Lung microvascular endothelial cell (primary cell): ENCODE measurements at regions not wholly inside any gene's neighbourhood (a gene's known extent, or its start where the extent isn't known, plus 50 kb on each side); places are given as distances from the start of the nearest gene placed in this dataset.

Experiments used
- DNase-seq, 2 donors: peaks; one replicate each; pipeline versions ENCODE4 v3.0.0 to v3.0.0-alpha.2; 2010; ENCODE audit warnings: low read depth in 2 of 2

DNA sequence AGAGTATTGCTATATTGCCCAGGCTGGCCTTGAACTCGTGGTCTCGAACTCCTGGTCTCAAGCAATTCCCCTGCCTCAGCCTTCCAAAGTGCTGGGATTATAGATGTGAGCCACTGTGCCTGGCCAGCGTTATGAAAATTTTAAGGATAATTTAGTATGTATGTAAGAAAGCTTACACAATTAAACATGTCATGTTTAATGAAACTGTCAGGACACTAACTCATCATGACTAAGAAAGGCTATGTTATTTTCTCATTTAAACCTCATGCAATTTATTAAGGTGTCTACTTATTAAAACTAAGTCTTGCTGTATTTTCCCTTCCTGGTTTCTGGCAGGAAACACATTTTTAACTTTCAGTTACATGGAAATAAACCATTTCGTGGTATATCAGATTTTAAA, 106.8 kb upstream of the ATP10A start:
- no peak for DNase-seq

GRCh38 chr15:25967116-25967515, 104.0 kb upstream of the ATP10A start:
- no peak for DNase-seq

- no peak for DNase-seq
These were observed 102.2 kb upstream of the ATP10A start for GRCh38 chr15:25965326-25965725.

GRCh38 chr15:25960273-25960672, 97.1 kb upstream of the ATP10A start:
- no peak for DNase-seq

DNA sequence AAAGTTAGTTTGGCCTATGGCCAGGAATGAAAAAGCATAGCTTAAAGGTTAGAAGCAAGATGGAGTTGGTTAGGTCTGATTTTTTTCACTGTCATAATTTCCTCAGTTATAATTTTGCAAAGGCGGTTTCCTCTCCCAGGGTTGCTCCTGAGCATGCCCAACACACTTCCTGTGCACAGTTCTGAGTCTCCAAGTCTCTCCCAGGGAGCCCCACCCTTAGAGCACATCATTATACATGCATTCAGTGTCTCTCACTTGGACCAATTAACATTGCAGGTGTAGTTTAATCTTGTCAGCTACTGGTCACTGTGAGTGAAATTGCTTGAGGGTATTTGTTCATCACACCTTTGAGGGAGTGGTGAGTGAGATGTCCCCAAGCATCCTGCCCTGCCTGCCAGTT, 96.0 kb upstream of the ATP10A start:
- DNase-seq = no peak

- no peak for DNase-seq
These were observed 92.5 kb upstream of the ATP10A start for GRCh38 chr15:25955628-25956027.

GRCh38 chr15:25954398-25954797, 91.3 kb upstream of the ATP10A start:
- no peak for DNase-seq

- DNase-seq = no peak
These were observed 86.9 kb upstream of the ATP10A start for GRCh38 chr15:25950014-25950413.

GRCh38 chr15:25947323-25948314, 84.5 kb upstream of the ATP10A start:
- DNase-seq = no peak

- no peak for DNase-seq
These were observed 83.2 kb upstream of the ATP10A start for GRCh38 chr15:25946241-25946805.

DNA sequence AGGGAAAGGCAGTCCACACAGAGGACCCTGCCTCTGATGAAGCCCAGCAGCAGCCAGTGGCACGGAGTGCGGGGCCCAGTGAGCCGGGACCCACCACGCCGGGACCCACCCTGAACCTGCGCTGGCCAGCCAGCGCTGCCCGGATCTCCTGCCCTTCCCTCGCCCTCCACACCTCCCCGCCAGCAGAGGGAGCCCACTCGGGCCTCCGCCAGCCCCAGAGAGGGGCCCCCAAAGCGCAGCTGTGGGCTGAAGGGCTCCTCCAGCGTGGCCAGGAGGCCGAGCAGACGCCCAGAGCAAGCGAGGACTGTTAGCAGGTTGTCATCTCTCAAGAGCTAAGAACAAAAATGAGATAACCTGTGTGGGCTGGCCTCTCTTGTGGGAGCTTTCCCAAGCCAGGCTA, 81.3 kb upstream of the ATP10A start:
- no peak for DNase-seq

DNA sequence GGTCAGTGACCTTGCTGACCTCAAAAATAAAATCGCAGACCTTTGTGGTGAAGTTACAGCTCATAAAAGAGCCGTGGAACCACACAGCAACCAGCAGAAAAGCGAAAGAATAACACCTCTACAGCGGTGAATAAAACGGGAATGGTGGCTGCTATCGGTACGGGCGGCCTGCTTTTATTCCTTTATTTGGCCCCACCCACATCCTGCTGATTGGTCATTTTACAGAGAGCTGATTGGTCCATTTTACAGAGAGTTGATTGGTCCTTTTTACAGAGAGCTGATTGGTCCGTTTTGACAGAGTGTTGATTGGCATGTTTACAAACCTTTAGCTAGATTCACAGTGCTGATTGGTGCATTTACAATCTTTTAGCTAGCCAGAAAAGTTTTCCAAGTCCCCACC, 80.7 kb upstream of the ATP10A start:
- no peak for DNase-seq

DNA sequence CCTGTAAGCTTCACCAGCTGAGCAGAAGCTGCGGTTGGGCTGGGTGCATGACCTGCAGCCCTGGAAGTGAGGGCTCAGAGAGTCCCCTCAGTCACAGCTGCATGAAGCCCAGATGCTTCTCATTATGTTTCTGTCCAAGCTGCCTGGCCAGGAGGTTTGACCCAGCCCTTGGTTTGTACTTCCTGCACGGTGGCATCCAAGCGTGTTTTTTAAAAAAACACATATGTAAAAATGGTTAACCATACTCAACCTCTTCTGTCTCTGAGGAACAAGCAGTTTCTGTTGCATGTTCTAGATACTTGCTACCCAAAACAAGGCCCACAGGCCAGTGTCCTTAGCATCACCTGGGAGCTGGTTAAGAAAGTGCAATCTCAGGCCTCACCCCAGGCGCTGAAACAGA, 76.0 kb upstream of the ATP10A start:
- no peak for DNase-seq

DNA sequence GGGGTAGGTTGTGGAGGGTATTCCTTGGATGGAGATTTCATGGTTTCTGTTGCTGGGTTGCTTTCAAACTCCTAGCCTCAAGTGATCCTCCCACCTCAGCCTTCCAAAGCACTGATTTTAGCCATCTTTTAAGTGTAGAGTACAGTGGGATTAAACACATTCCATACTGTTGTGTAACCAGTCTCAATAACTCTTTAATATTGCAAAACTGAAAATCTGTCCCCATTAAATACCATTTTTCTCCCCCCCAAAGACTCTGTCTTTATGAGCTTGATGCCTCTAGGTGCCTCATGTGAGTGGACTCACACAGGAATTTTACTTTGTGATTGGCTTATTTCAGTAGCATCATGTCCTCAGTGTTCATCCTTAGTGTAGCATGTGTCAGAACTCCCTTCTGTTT, 74.7 kb upstream of the ATP10A start:
- no peak for DNase-seq

DNA sequence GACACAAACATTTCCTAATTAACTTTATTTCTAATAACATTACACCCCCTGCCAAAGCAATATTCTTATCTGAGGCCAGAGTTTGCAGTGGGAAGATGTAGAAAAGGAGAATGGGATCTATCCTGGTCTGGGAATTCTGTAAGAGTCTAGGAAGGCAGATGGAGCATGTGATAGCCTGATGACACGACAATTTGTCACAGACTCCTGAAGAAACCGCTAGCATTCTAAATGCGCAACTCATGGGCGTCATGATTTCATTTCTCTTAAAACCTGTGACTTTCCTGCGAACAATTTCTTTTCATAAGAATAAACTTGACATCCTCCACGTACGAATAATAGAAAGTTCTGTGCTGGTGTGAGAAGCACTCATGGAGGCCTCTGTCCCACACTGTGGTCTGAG, 72.9 kb upstream of the ATP10A start:
- no peak for DNase-seq

DNA sequence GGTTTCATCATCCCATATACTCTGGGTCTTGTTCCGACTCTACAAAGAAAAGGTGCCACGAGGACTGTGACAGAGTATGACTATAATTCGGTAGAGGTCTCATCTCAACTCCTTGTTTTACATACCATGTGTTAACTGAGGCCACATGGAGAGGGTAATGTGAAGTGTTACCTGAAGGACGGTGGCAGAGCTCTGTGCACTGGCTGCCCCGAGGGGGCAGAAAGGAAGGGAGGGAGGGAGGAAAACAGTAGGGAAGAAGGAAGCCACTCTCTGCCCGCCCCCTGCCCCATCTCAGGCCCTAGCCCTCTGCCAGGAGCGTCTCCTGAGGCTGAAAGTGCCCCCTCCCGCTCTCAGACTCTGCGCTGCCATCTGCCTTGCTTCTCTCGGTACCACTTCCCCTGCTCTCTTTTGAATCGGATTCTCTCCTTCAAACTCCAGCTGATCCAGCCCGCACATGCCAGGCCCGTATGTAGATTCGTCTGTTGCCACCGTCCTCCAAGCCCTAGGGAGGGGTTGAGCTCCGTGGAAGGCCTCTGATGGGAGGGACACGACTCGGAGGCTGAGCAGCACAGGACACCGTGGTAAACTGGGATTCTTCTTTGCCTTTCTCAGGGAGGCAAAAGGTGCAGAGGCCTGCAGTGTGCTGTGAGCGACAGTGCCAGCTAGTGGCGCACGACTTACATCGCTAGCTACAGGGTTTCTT, 70.5 kb upstream of the ATP10A start:
- no peak for DNase-seq

DNA sequence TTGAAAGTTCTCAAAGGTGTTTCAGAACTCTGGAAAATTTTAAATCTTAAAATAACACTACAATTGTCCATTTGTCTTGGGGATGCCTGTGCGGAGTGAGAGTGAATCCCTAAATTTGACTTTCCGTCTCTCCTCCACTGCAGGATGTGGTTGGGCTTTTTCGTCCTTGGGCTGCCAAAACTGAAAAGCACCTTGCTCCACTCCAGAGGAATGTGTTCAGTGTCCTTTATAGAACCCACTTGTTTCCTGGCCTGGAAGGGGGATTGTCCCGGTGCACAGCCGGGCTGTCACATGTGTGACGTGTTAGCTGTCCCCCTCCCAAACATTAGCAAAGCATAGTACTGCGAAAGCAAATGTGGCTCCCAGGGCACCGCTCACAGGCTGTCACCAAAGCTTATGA, 69.6 kb upstream of the ATP10A start:
- DNase-seq = no peak

- DNase-seq = no peak
These were observed 68.7 kb upstream of the ATP10A start for GRCh38 chr15:25931851-25932250.

DNA sequence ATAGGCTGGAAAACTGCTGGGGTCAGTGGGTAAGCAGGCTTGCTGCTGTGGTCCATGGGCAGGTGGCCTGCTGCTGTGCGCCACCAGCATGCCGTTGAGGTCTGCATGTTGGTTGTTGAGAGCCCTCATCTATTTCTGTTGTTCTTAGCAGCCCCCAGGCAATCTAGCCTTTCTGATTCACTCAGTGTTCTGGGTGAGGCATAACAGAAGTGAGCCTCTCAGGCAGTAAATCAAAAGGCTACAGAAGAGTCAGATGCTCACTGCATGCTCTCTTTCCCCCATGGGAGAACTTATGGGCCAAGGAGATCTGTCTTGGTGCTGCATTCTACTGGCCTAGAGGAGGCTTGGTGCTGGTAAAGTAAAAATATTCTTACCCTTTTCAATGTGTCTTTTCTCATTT, 67.8 kb upstream of the ATP10A start:
- no peak for DNase-seq
